SU-DHL-6 (cell line): ENCODE measurements at regions not wholly inside any gene's neighbourhood (a gene's known extent, or its start where the extent isn't known, plus 50 kb on each side); places are given as distances from the start of the nearest gene placed in this dataset.

Source experiments
- H2AFZ ChIP-seq: fragments of 200-600 bp; sonication (generic); 2 replicates; pipeline ENCODE4 v1.6.1; 2014; ENCODE audit warnings: low read depth, mild to moderate bottlenecking, moderate library complexity, mixed read lengths, antibody characterized with exemption, low read length; ENCODE audit not compliant: severe bottlenecking
- H3F3A ChIP-seq: fragments of 200-600 bp; shearing (Covaris generic); 2 replicates; pipeline ENCODE4 v1.6.0; 2016; ENCODE audit warnings: antibody characterized with exemption, mild to moderate bottlenecking; ENCODE audit not compliant: insufficient read depth
- H3K27ac ChIP-seq: fragments of 200-600 bp; sonication (generic); 2 replicates; pipeline ENCODE4 v1.5.1; 2016; ENCODE audit warnings: low read depth, mild to moderate bottlenecking, low read length, moderate library complexity, mixed read lengths
- H3K27me3 ChIP-seq: fragments of 200-600 bp; sonication (generic), shearing (Covaris generic); 2 replicates; pipeline ENCODE4 v1.6.0; 2014; ENCODE audit warnings: mild to moderate bottlenecking, low read length
- H3K36me3 ChIP-seq: fragments of 200-600 bp; sonication (generic); 2 replicates; pipeline ENCODE4 v1.6.1; 2014; ENCODE audit warnings: mild to moderate bottlenecking, low read length, mixed read lengths
- H3K4me2 ChIP-seq: fragments of 300-600, 200-600 bp; shearing (Covaris generic), sonication (generic); 2 replicates; pipeline ENCODE4 v1.6.0; 2014; ENCODE audit warnings: low read length, low read depth, mild to moderate bottlenecking; ENCODE audit not compliant: poor library complexity, severe bottlenecking
- H3K4me3 ChIP-seq: fragments of 200-600 bp; sonication (generic); 2 replicates; pipeline ENCODE4 v1.5.1; 2014; ENCODE audit warnings: antibody characterized with exemption, low read length, mild to moderate bottlenecking, mixed read lengths; ENCODE audit not compliant: insufficient read depth, poor library complexity, severe bottlenecking
- H3K79me2 ChIP-seq: fragments of 200-600 bp; sonication (generic); 2 replicates; pipeline ENCODE4 v1.6.1; 2014; ENCODE audit warnings: mild to moderate bottlenecking, low read length, moderate library complexity; ENCODE audit not compliant: insufficient read depth
- H3K9ac ChIP-seq: fragments of 200-600 bp; sonication (generic); 2 replicates; pipeline ENCODE4 v1.7.0; 2014; ENCODE audit warnings: mild to moderate bottlenecking, low read length
- H3K9me2 ChIP-seq: fragments of 200-600 bp; sonication (generic); replicated peaks from 2 replicates; pipeline ENCODE4 v1.6.1; 2014; ENCODE audit warnings: low read length; ENCODE audit not compliant: insufficient read depth
- H3K9me3 ChIP-seq: fragments of 200-600 bp; sonication (generic); 2 replicates; pipeline ENCODE4 v1.6.1; 2014; ENCODE audit warnings: low read length, mixed read lengths; ENCODE audit not compliant: insufficient read depth
- H4K20me1 ChIP-seq: fragments of 200-600 bp; sonication (generic); 2 replicates; pipeline ENCODE4 v1.6.1; 2014; ENCODE audit warnings: low read depth, mild to moderate bottlenecking, antibody characterized with exemption, low read length, moderate library complexity, mixed read lengths
- EZH2phosphoT487 ChIP-seq: fragments of 200-600 bp; sonication (generic), shearing (Covaris generic); conservative IDR thresholded peaks from 2 replicates; pipeline ENCODE4 v1.6.1; 2018; ENCODE audit warnings: mild to moderate bottlenecking, antibody characterized with exemption, low read length, moderate library complexity, mixed read lengths
- TF ChIP-seq, protein P1 (sequence below): fragments of 200-600 bp; sonication (generic); IDR thresholded peaks from one replicate; pipeline ENCODE4 v1.5.1; 2017; ENCODE audit warnings: antibody characterized with exemption, mild to moderate bottlenecking, low read length, moderate library complexity; ENCODE audit not compliant: insufficient read depth, poor library complexity, severe bottlenecking

DNA sequence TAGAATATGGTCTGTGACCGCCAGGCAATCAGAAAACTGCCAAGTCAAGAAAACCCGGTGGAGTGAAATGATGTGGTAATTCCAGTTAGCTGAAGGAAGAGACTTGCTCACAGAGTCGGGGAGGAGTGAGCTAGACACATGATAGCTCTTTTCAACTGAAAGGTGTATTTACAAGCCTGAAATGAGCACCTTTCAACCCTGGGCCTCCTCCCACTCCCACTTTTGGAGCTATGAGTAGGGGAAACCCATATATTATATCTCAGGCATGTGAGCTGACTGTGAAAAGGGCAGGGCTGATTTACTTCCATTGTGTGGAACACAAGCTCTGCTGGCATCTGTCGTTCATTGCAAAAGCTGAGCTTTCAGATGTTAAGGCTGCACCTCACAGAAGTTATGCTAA lies 960.2 kb downstream of the TUSC7 start:
- Histone ChIP-seq H4K20me1 (no peaks in the 10 kb centered on the region), H3K4me3 (no peak overlapping the region), H3K36me3 (no peaks in the 10 kb centered on the region), H3K27ac (no peak overlapping the region), H3K4me2 (no peak overlapping the region), H3K9ac (no peak overlapping the region), H2AFZ (no peak overlapping the region), H3F3A (no peaks in the 10 kb centered on the region), H3K9me2 (no peaks in the 10 kb centered on the region), H3K79me2 (no peaks in the 10 kb centered on the region), H3K27me3 (no peaks in the 10 kb centered on the region), H3K9me3 (no peaks in the 10 kb centered on the region)
- no peak for TF ChIP-seq EZH2phosphoT487
- TF ChIP-seq, protein P1, sequence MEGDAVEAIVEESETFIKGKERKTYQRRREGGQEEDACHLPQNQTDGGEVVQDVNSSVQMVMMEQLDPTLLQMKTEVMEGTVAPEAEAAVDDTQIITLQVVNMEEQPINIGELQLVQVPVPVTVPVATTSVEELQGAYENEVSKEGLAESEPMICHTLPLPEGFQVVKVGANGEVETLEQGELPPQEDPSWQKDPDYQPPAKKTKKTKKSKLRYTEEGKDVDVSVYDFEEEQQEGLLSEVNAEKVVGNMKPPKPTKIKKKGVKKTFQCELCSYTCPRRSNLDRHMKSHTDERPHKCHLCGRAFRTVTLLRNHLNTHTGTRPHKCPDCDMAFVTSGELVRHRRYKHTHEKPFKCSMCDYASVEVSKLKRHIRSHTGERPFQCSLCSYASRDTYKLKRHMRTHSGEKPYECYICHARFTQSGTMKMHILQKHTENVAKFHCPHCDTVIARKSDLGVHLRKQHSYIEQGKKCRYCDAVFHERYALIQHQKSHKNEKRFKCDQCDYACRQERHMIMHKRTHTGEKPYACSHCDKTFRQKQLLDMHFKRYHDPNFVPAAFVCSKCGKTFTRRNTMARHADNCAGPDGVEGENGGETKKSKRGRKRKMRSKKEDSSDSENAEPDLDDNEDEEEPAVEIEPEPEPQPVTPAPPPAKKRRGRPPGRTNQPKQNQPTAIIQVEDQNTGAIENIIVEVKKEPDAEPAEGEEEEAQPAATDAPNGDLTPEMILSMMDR, result no peak

DNA sequence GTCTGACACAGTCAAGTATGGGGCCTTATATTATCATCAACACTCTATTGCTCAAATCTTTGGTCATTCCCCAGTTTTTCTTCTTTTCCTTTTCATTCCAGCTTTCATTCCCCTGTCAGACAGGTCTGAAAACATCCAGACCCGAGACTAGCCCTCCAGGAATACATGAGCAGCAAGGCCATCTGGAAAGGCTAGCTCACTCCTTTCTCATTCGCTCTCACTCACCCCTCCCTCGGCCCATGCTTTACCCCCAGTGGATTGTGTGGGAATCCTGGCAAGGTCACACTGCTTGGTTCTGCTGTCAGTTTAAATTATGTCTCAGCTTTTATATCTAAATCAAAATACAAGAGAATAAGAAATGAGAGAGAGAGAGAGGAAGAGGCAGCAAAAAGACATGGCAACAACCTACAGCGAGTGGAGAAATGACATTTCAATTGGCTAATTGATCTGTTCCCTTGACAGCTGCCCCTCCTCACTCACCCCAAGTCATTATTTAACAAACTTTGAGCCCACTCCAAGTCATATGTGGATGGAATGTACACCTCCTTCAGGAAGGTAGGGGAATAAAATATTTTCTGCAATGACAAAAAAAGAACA lies 962.2 kb downstream of the TUSC7 start:
- Histone ChIP-seq H4K20me1 (no peaks in the 10 kb centered on the region), H2AFZ (no peak overlapping the region), H3K36me3 (no peaks in the 10 kb centered on the region), H3K4me3 (no peak overlapping the region), H3K27ac (no peak overlapping the region), H3K9me3 (no peaks in the 10 kb centered on the region), H3K27me3 (no peaks in the 10 kb centered on the region), H3K9ac (no peak overlapping the region), H3F3A (no peaks in the 10 kb centered on the region), H3K9me2 (no peaks in the 10 kb centered on the region), H3K79me2 (no peaks in the 10 kb centered on the region), H3K4me2 (no peak overlapping the region)
- TF ChIP-seq EZH2phosphoT487, result no peak
- TF ChIP-seq, protein P1, result no peak

DNA sequence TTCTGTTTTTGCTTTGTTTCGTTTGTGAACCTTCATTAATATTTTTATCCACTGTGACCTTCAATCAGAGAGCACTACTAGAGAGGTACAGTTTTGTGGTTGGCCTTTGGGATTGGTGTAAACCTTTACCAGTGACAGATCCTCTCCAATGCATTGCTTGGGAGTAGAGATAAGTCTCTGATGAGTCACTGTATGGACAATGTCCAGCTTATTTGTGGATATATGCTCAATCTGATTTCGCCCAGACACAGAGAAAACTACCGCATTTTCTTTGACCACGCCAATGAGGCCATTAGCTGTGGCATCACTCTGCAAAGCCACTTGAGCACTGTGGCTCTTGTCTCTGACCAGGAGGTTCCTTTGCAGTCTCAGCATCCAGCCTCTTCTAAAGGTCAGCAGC lies 964.7 kb downstream of the TUSC7 start:
- Histone ChIP-seq H3K9ac (no peak overlapping the region), H3K79me2 (no peaks in the 10 kb centered on the region), H3K27me3 (no peaks in the 10 kb centered on the region), H3F3A (no peaks in the 10 kb centered on the region), H4K20me1 (no peaks in the 10 kb centered on the region), H3K9me2 (no peaks in the 10 kb centered on the region), H2AFZ (no peak overlapping the region), H3K36me3 (no peaks in the 10 kb centered on the region), H3K27ac (no peak overlapping the region), H3K4me2 (no peak overlapping the region), H3K9me3 (no peaks in the 10 kb centered on the region), H3K4me3 (no peak overlapping the region)
- no peak for TF ChIP-seq EZH2phosphoT487
- TF ChIP-seq, protein P1, result no peak
